Stimulated activated naive CD8-positive, alpha-beta T cell treated with anti-CD3 and anti-CD28 coated beads, Interleukin-15, amount 100 ng/mL, for 72 hours (primary cell): ENCODE measurements at regions not wholly inside any gene's neighbourhood (a gene's known extent, or its start where the extent isn't known, plus 50 kb on each side); places are given as distances from the start of the nearest gene placed in this dataset.
A peak's percentile ranks its signal among the peaks of the same experiment; 100 is the strongest.
"Not testable (repeated sequence)": the region's sequence is repeated elsewhere in the genome, so short reads cannot be mapped to it uniquely, and the experiment has no call there.

ENCODE experiments used
- ATAC-seq: fragments of 150-1000 bp; cut with Tn5 transposase; 2 replicates; pipeline ENCODE4 v1.10.0; 2021; ENCODE audit warnings: mild to moderate bottlenecking, moderate library complexity
- DNase-seq, 2 donors: peaks; one replicate each; pipeline ENCODE4 v3.0.0; 2021 to 2022
- H3K27ac Mint-ChIP-seq, 2 donors: one replicate each; pipeline ENCODE4 v1.8.0; 2022; ENCODE audit warnings: mild to moderate bottlenecking in 2 of 2, mixed read lengths in 2 of 2, moderate library complexity in 2 of 2
- H3K27me3 Mint-ChIP-seq: one replicate; pipeline ENCODE4 v1.8.0; 2022; ENCODE audit warnings: mixed read lengths
- H3K4me1 Mint-ChIP-seq: one replicate; pipeline ENCODE4 v1.8.0; 2022; ENCODE audit warnings: mild to moderate bottlenecking, mixed read lengths
- H3K4me3 Mint-ChIP-seq, 2 donors: one replicate each; pipeline ENCODE4 v1.8.0; 2022; ENCODE audit warnings: mild to moderate bottlenecking in 2 of 2, mixed read lengths in 2 of 2, moderate library complexity in 1 of 2
- H3K9me3 Mint-ChIP-seq, 2 donors: one replicate each; pipeline ENCODE4 v1.8.0; 2022; ENCODE audit warnings: mixed read lengths in 2 of 2

DNA sequence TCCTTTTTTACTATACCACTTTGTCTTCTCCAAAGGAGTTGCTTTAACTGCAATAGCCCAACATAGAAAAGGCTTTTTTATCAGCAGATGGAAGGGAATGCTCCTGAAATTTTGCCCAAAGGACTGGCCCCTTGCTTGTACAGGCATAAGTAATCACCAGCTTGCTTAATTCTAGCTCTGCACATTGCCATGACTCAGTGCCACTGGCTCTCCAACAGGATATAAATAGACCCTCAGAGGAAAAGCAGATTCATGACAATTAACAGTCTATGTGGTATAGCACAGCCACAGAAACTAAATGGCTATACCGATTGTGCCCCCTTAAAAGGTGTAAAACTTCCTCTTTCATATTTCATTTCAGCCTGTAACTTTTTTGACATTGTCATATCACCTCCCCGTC lies 227.0 kb downstream of the ZNF608 start:
- Mint-ChIP-seq H3K9me3 (peaks cover 0 to 6% of the 10 kb centered on the region in 2 donors), H3K4me3 (no peak overlapping the region), H3K27ac (no peak overlapping the region), H3K27me3 (peaks cover 9% of the 10 kb centered on the region), H3K4me1 (no peaks in the 10 kb centered on the region)
- ATAC-seq (peak; percentile 50), DNase-seq (no peak)

DNA sequence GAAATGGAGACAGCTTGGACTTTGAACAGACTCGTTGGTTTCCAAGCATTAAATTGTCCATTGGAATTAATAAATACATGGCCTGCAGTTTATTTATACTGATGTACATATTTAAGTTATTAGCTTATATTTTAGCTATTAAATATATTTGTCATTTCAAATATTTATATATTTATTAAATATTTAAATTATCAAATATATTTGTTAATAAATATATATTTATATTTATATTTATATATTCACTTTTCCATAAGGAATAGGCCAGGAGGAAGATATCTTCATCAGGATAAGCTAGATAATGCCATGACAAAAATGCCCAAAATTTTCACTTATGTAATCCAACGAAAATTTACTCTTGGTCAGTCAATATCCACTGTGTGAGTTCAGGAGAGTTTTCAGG lies 229.9 kb downstream of the ZNF608 start:
- H3K4me3 Mint-ChIP-seq = no peak overlapping the region
- no peaks in the 10 kb centered on the region for H3K4me1 Mint-ChIP-seq
- no peak for ATAC-seq
- H3K9me3 Mint-ChIP-seq = no peaks in the 10 kb centered on the region
- no peak for DNase-seq
- H3K27ac Mint-ChIP-seq = no peak overlapping the region
- no peaks in the 10 kb centered on the region for H3K27me3 Mint-ChIP-seq

DNA sequence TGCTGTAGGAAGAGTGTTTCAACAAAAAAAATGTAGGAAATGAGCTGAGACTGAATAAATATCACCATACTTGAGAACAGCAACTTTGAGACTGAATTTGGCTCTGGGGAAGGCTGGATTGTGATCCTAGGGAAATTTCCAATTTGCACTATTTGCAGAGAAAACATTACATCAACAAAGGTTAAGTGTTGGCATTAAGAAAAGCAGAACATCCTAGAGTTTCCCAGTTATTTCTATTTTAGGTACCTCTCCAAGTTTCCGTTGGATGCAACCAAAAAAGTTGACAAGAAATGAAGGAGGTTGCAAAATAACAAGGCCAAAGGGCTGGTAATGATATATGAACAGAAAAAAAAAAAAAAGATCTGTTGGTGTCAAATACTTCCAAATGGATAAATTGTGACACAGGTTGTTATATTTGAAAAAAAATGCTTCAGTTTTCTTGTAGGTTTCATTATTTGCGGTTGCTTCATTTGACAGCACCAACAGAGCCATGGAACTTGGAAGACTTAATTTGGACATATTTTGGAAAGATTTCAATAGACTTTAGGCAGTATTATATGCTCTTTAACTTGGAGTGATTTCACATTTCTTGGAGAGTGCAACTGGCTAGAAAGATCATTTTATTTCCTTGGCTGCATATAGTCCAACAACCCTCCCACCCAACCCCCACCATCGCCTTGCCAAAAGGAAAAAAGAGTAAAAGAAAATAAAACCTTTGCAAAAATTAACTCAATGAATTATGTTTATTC lies 230.8 kb downstream of the ZNF608 start:
- no peak for DNase-seq
- H3K27me3 Mint-ChIP-seq = no peaks in the 10 kb centered on the region

DNA sequence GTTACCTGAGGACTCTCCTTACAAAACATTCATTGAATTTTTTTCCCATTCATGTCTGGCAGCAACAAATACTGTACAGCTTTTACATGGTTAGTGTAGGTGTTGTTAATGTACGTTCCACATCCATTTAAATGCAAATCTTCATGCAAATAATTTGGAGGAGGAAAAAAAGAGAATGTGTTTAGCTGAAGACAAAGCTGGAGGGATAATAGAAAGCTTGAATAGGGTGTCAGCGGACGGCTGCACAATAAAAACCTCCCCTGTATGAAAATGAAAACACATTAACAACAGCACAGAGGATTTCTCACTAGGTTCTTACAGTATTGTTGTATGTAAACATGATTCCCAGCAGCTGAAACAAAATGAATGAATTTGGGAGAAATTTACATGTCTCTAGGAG lies 231.5 kb downstream of the ZNF608 start:
- no peak for ATAC-seq
- H3K4me1 Mint-ChIP-seq = no peaks in the 10 kb centered on the region
- no peak overlapping the region for H3K27ac Mint-ChIP-seq
- no peak for DNase-seq
- H3K27me3 Mint-ChIP-seq = no peaks in the 10 kb centered on the region
- H3K4me3 Mint-ChIP-seq = no peak overlapping the region
- H3K9me3 Mint-ChIP-seq = no peaks in the 10 kb centered on the region

More for the DNA sequence above, 230.8 kb downstream of the ZNF608 start:
- H3K4me1 Mint-ChIP-seq = no peaks in the 10 kb centered on the region
- ATAC-seq = no peak
- no peaks in the 10 kb centered on the region for H3K9me3 Mint-ChIP-seq
- H3K27ac Mint-ChIP-seq = no peak overlapping the region
- H3K4me3 Mint-ChIP-seq = no peak overlapping the region

GRCh38 chr5:124512952-124513632 lies 233.3 kb downstream of the ZNF608 start:
- H3K27me3 Mint-ChIP-seq = no peaks in the 10 kb centered on the region
- DNase-seq (no peak), ATAC-seq (no peak)
- H3K27ac Mint-ChIP-seq = no peak overlapping the region
- no peaks in the 10 kb centered on the region for H3K9me3 Mint-ChIP-seq
- H3K4me3 Mint-ChIP-seq = no peak overlapping the region
- no peaks in the 10 kb centered on the region for H3K4me1 Mint-ChIP-seq

- Mint-ChIP-seq H3K9me3 (no peaks in the 10 kb centered on the region), H3K4me3 (no peak overlapping the region), H3K27me3 (no peaks in the 10 kb centered on the region), H3K27ac (no peak overlapping the region), H3K4me1 (no peaks in the 10 kb centered on the region)
- DNase-seq (no peak), ATAC-seq (no peak)
Observed at GRCh38 chr5:124512236-124512635, 234.2 kb downstream of the ZNF608 start.

GRCh38 chr5:124511791-124512190 lies 234.6 kb downstream of the ZNF608 start:
- no peak overlapping the region for H3K27ac Mint-ChIP-seq
- H3K4me3 Mint-ChIP-seq = no peak overlapping the region
- no peaks in the 10 kb centered on the region for H3K27me3 Mint-ChIP-seq
- no peaks in the 10 kb centered on the region for H3K9me3 Mint-ChIP-seq
- DNase-seq (no peak), ATAC-seq (no peak)
- no peaks in the 10 kb centered on the region for H3K4me1 Mint-ChIP-seq

- no peak for ATAC-seq
- no peak for DNase-seq
Observed at GRCh38 chr5:124507688-124508087, 238.8 kb downstream of the ZNF608 start.

DNA sequence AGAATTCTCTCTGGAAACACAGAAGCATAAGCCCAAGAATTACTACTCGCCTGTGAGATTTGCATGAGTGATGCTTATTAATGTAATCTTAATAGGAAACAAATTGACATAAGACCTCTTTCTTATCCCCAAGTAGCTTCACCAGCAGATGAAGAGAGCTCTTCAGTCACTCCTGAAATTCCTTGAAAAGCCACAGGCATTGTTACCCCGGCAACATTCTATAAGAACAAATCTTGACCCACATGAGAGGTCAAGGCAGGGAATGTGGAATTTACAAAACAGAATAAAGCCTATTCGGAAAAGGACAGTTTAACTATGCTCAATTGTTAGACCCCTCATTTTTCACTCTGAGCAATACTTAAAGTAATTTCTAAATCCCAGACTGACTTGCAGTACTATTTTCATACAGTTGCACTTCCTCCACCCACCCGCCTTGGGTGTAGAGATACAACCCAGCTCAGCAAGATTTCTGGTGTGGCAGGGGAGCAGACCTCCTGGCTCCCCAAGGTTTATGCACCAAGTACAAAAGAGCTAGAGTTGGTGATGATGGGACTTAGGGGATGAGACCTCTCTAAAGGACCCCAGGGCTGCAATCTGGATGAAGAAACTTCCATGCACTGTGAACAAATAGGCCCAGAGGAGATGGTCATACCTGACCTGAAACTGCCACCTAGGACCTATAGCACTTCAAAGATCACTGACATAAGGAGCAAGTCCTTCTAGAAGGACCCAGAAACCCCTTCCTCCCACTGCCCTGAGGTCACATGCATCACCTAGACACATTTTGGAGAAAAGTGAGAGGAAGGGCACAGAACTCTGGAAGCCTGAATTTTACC lies 242.1 kb downstream of the ZNF608 start:
- Mint-ChIP-seq H3K9me3 (no peaks in the 10 kb centered on the region), H3K4me3 (no peak overlapping the region), H3K4me1 (no peaks in the 10 kb centered on the region), H3K27me3 (no peaks in the 10 kb centered on the region), H3K27ac (no peak overlapping the region)
- ATAC-seq (no peak), DNase-seq (no peak)

More at GRCh38 chr5:124507688-124508087, 238.8 kb downstream of the ZNF608 start:
- Mint-ChIP-seq H3K9me3 (no peaks in the 10 kb centered on the region), H3K27me3 (no peaks in the 10 kb centered on the region), H3K4me1 (no peaks in the 10 kb centered on the region), H3K4me3 (no peak overlapping the region), H3K27ac (no peak overlapping the region)

DNA sequence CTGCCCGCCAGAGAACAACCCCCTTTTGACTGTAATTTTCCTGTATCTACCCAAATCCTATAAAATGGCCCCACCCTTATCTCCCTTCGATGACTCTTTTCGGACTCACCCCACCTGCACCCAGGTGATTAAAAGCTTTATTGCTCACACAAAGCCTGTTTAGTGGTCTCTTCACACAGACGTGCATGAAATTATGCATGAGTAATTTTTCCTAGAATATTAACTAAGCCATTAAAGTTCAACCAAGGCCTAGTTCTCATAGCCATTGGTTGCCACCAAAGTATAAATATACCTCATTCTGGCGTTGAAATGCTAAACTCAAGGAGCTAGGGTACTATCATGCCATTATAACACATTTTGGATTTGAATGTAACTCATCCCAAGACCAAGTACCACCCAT lies 243.9 kb downstream of the ZNF608 start:
- Mint-ChIP-seq H3K27me3 (no peaks in the 10 kb centered on the region), H3K9me3 (no peaks in the 10 kb centered on the region), H3K4me1 (no peaks in the 10 kb centered on the region), H3K4me3 (no peak overlapping the region), H3K27ac (no peak overlapping the region)
- ATAC-seq (no peak), DNase-seq (no peak)

DNA sequence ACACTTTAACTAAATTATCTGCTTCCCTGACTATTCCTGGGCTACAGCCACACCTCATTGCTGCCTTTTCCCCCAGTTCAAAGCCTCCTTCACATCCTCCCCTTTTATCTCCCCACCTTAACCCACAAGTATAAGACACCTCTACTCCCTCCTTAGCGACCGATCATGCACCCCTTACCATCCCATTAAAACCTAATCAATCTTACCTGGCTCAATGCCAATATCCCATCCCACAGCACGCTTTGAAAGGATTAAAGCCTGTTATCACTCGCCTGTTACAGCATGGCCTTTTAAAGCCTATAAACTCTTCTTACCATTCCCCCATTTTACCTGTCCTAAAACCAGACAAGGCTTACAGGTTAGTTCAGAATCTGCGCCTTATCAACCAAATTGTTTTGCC lies 246.6 kb downstream of the ZNF608 start:
- not testable (repeated sequence) for H3K4me1 Mint-ChIP-seq, H3K27me3 Mint-ChIP-seq, DNase-seq, H3K9me3 Mint-ChIP-seq, H3K27ac Mint-ChIP-seq, ATAC-seq, H3K4me3 Mint-ChIP-seq

GRCh38 chr5:124496968-124497367 lies 249.5 kb downstream of the ZNF608 start:
- H3K27me3 Mint-ChIP-seq, ATAC-seq, DNase-seq, H3K4me1 Mint-ChIP-seq, H3K4me3 Mint-ChIP-seq, H3K9me3 Mint-ChIP-seq, H3K27ac Mint-ChIP-seq: not testable (repeated sequence)

DNA sequence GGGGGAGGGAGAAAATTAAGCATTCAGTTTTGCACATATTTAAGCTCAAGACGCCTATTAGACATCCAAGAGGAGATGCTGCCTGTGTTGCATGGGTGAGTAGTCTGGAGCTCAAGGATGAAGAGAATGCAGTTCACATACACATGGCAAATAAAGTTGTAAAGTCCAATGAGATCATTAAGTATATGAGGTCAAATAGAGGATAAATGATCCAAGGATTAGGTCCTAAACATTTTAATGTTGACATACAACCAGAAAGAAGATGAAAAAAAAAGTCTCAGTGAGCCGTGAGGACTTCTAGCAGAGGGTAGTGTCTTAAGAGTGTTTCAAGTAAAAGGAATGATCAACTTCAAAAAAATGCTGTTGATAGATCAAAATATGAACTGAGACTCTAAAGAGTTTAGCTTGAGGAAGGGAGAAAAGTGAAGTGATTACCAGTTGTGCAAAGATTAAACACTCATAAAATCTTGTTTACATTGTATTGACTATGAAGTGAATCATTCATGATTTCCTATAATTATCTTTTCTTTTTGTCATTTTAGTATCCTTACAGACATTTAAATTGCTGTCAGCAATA lies 251.8 kb downstream of the ZNF608 start:
- ATAC-seq (no peak), DNase-seq (no peak)
- H3K9me3 Mint-ChIP-seq = peaks cover 14 to 19% of the 10 kb centered on the region in 2 donors
- H3K4me3 Mint-ChIP-seq = no peak overlapping the region
- no peak overlapping the region for H3K27ac Mint-ChIP-seq
- no peaks in the 10 kb centered on the region for H3K4me1 Mint-ChIP-seq
- H3K27me3 Mint-ChIP-seq = no peaks in the 10 kb centered on the region

- H3K4me3 Mint-ChIP-seq = no peak overlapping the region
- H3K27me3 Mint-ChIP-seq = no peaks in the 10 kb centered on the region
- no peak overlapping the region for H3K27ac Mint-ChIP-seq
- ATAC-seq = no peak
- peaks cover 17 to 29% of the 10 kb centered on the region in 2 donors for H3K9me3 Mint-ChIP-seq
- DNase-seq = no peak
- H3K4me1 Mint-ChIP-seq = no peaks in the 10 kb centered on the region
Observed at GRCh38 chr5:124492444-124493224, 253.8 kb downstream of the ZNF608 start.

DNA sequence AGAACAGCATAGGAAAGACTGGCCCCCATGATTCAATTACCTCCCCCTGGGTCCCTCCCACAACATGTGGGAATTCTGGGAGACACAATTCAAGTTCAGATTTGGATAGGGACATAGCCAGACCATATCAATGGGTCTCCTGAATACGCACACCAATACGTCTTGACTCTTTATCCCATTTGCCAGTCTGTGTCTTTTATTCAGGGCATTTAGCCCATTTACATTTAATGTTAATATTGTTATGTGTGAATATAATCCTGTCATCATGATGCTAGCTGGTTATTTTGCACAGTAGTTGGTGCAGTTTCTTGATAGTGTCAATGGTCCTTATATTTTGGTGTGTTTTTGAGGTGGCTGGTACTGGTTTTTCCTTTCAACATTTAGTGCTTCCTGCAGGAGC lies 256.1 kb downstream of the ZNF608 start:
- ATAC-seq, H3K4me1 Mint-ChIP-seq, H3K27ac Mint-ChIP-seq, DNase-seq, H3K27me3 Mint-ChIP-seq, H3K4me3 Mint-ChIP-seq: not testable (repeated sequence)
- H3K9me3 Mint-ChIP-seq = peaks cover 17 to 39% of the 10 kb centered on the region in 2 donors
